Limb (tissue), 2 donors: ENCODE measurements at regions not wholly inside any gene's neighbourhood (a gene's known extent, or its start where the extent isn't known, plus 50 kb on each side); places are given as distances from the start of the nearest gene placed in this dataset.

Experiments used
- DNase-seq, 2 donors: peaks; one replicate each; pipeline ENCODE4 v3.0.0-alpha.2; 2016; ENCODE audit errors: extremely low spot score in 2 of 2

DNA sequence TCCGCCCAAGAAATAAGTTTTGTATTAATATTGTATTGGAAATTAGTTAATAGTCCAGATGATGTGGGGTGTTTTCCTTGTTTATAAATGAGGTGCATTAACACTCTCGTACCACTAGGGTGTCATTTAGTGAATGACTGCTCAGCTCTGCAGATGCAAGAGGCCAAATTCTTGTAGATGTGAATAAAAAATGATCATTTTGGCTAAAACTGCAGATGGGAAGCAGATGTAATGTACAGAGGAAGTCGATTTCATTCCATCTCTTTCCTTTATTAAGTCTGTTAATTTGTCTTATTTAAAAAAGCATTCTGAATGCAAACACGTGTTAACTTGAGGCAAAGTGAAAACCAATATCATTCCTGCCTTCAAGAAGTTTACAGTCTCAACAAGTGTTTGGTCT lies 108.1 kb downstream of the DHX15 start:
- peak in 1 of 2 donors; percentile 10 for DNase-seq

DNA sequence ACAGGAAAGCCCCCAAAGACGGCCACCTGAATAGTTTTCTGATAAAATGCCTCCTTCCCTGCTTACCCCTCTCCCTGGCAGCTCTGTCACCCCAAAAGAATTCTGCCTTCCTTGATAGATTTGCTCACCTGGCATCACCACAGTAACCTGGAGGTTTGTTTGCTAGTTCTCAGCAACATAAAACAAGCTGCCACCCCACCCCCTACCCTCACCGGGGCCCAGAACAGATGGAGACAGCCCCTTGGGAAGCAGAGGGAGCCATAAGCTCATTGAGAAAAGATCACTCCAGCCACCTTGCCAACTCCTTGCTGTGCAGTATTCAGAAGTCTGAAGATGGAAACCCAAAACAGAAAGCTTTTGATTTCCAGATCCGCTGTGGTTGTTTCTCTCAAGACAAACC lies 108.6 kb downstream of the DHX15 start:
- no peak for DNase-seq

DNA sequence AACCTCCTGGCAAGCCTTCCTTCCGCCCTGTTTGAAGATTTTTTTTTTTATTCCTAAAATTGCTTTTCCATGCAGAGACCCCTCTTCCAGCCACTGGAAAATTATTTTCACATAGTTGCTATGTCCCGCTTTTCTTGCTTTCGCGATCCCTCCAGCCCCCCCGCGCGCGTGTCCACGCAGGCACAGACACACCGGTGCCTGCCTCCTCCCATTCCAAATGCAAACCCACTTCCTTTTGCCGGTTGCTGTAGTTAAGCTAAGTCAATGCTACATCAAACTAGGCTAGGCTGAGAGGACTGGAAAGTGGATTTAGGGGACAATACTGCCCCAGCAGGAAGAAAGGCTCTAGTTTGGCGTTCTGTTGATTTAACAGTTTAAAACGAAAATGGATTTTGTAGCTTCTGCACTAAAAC lies 111.0 kb downstream of the DHX15 start:
- DNase-seq = peak in 1 of 2 donors; percentile 63

DNA sequence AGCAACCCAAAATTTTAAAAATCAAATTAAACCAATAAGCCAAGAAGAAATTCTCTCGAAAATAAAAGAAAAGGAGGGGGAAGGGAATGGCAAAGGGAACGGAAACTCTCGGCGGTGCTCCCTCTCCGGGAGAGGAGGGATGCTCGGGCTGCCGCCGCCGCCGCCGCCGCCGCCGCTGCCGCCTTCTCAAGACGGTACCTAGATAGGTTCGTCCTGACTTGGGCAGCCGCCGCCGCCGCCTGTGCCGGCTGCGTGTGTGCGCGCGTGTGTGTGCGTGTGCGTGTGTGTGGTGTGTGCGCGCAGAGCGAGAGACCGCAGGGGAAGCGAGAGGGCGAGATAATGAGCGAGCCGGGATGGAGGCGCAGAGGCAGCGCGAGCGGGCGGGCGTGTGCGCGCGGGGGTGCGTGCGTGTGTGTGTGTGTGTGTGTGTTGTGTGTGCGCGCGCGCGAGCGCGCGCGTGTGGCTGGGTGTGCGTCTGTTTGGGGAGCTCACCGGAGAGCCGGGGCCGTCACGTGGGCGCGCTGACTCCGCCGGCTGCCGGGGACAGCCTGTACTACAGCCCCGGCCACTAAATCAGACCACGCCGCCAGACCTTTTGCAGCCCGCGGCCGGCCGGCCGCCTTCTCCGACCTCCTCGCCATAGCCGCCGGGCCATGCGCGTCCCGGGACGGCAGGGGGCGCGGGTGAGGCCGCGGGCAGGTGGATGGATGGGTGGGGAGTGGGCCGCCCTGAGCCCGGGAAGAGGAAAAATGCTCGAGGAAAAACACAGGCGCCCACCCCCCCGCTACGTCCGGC lies 111.6 kb downstream of the DHX15 start:
- DNase-seq = peak; percentile 80 to 94

DNA sequence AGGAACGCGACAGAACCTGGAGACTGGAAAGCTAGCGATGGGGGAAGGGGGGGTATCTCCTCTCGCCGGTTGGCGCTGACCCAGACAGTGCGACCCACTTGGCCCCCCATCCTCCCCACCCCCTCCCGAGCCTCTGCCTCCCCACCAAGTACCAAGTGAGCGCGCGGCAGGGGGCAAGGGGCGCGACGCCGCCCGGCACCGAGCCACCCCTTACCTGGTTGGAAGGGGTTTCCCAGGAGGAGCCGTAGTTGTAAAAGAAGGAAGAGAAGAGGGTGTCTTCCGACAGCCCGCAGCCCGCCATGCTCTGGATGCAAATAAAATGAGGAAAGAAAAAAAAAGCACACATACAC lies 112.2 kb downstream of the DHX15 start:
- no peak for DNase-seq

DNA sequence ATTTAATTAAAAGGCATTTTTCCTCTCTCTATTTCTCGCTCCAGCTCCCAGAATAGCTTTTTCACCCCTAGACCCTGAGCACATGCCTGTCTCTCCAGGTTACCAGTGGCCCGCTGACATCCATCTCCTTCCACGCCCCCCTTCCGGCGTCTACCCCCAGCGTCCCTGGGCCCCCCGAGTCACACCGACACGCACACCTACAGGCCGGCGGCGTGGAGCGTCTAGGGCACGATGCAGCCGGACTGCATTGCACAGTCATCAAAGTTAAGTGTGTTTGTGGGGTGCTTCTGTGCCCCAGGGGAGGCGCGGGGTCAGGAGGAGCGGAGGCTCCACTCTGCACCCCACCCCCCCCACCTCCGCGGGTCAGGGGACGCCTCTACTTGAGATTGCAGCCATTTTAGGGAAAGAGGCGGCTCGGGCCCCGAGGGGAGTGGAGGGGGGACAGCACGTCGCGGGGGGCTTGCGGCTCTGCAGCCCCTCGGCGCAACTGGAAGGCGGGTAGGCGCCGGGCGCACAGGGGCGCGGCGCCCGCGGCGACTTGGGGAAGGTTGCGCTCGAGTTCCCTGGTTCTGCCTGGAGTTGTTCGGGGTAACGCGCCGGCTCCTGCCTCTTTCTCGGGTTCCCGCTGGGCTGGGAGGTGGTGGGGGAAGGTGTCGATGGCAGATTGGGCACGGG lies 112.7 kb downstream of the DHX15 start:
- peak in 1 of 2 donors; percentile 68 for DNase-seq

DNA sequence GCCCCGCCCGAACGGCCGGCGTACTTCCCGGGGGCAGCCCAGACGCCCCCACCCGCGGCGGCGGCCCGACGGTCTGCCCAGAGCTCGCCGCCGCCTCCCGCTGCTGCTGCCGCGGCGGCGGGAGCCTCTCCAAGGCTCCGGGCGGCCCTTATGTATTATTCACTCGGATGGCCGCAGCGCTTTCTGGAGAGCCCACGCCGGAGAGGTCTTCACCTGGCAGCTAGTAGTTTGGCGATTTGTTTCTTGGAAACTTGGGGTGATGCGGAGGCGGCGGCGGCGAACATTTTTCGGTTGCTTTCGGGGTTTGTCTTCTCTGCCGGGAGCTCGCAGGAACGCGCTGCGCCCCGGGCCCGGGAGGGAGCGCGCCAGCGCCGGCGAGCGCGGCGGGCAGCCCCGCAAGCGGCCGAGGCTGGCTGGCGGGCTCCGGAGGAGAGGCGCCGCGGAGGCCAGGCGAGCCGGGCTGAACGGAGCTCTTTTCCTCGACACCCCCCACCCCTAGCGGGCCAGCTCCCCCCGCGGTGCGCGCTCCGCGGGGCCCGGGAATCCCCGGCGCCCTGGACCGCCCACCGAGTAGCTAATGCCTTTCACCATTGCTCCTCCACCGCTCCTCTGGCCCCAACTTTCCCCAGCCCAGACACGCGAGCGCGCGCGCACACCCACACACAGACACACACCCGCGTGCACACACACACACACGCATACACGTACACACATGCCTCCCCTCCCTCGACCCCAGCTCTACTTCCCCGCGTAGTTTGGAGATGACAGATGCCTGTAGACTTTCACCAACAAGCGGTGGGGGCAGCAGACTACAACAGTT lies 113.5 kb downstream of the DHX15 start:
- DNase-seq = peak; percentile 65 to 81

DNA sequence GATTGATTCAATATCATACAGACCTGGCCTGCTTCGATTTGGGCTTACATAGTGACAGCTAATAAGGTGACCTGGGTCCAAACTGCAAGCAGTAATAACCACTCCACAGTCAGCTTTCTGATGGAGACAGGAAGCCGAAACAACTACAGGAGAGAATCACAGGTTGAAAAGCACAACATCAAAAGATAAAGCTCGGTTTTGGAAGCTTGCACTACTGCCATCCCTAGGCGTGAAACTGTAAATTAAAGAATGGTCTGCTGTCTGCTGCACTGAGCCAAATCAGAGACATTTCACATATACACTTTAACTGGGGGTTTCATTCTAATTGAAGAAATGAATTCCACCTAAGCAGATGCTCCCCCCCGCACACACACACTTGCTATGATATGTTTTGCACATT lies 116.3 kb downstream of the DHX15 start:
- no peak for DNase-seq

DNA sequence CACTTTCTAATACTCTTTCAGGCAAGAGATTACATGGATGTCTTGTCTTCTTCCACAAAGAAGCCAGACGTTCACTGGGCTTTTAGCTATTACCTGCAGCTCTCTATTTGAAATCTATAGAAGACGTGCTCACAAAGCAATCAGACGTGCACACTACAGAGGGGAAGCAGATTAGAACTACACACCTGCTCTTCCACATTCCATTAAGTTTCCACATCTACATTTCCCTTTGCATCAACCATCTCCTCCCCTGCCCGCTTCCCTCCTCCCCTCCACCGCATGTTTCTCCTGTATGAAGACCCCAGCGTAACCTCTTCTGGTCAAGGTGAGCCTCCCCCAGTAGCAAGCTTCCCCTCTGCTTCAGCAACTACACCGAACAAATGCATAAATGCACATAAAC lies 119.8 kb downstream of the DHX15 start:
- DNase-seq = no peak

DNA sequence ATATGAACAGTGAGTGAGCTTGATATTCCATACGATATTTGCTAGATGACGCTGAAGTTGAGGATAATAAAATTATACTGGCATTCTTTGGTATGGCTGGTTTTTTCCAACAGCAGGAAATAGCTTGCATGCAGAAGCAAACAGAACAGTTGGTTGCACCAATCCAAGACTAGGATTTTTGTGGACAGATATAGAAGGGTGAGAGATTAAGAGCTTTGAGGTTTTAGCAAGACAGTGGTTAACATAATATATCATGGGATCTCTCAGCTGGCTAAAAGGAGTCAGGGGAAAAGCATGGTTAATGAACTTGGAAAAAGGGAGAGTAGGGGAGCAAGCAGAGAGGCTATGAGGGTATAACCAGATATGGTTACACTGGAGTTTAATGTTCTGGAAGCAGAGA lies 127.9 kb downstream of the DHX15 start:
- DNase-seq = no peak

DNA sequence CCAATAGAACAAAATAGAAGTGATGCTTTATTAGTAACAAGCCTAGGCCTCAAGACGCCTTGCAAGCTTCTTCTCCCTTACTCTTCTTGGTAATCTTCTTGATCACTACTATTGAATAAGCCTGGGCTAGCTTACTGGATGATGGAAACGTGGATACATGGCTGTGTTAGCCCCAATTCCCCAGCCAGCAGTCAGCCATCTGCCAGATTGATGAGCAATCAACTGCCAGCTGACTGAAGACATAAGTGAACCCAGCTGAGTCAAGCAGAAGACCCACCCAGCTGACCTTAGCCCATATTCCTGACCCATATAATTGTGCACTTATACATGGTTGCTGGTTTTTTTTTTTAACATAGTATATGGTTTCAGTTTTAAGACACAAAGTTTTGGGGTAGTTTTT lies 130.4 kb downstream of the DHX15 start:
- DNase-seq = no peak

DNA sequence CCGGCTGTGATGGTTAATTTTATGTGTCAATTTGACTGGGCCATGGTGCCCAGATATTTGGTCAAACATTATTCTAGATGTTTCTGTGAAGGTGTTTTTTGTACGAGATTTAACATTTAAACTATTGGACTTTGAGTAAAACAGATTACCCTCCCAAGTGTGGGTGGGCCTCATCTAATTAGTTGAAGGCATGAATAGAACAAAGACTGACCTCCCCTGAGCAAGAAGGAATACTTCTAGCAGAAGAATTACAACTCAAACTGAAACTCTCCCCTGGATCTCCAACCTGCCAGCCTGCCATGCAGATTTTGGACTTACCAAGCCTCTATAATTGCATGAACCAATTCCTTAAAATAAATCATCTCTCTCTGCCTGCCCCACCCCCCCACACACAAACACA lies 132.5 kb downstream of the DHX15 start:
- no peak for DNase-seq

DNA sequence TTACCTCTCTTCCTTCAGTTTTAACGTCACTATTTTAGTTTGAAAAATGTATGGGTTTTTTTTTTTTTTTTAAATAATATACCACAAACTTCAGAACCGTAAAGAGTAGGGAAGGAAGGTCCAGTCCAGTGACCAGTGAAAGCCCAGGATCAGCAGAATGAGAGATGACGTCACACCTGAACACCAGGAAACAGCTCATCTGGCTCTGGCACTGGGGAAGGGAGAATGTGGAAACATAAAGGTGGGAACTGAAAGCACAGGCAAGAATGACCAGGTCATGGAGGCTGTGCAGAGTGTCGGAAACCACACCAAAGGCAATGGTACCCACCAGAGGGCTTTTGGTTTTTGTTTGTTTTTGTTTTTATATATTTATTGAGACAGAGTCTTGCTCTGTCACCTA lies 141.2 kb downstream of the DHX15 start:
- DNase-seq = no peak

DNA sequence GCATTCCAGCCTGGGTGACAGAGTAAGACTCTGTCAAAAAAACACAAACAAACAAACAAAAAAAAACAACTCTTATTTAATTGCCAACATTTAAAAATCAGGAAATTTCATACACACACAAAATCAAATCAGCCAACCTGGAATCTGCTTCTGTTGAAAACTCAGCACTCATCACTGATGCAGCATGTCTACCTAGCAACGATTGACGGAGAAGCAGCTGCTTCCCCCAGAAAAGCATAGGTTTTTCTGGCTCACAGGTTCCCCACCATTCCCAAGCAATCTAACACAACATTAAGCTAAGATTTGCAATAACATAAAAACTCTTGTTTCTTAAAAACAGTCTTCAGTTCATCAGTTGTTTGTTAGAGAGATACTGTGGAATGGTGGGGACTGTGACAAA lies 143.6 kb downstream of the DHX15 start:
- no peak for DNase-seq

DNA sequence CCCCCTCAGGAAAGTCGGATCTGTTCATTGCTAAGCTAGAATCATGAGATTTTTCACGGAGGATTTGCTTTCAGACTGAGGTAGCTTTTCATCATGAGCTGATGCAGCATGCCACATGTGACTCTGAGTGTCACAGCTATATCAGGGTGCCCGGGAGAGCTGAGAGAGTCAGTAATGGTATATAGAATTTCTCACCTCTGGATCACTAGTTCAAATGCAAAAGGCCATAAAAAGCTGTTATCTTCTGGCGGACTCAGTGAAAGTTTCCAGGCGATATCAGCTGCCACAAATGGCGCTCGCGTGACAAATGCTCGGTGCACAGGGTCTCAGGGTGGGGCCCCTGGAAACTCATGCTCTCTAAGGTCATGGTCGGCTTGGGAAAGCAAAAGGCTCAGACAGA lies 150.1 kb downstream of the DHX15 start:
- DNase-seq = peak in 1 of 2 donors; percentile 34

DNA sequence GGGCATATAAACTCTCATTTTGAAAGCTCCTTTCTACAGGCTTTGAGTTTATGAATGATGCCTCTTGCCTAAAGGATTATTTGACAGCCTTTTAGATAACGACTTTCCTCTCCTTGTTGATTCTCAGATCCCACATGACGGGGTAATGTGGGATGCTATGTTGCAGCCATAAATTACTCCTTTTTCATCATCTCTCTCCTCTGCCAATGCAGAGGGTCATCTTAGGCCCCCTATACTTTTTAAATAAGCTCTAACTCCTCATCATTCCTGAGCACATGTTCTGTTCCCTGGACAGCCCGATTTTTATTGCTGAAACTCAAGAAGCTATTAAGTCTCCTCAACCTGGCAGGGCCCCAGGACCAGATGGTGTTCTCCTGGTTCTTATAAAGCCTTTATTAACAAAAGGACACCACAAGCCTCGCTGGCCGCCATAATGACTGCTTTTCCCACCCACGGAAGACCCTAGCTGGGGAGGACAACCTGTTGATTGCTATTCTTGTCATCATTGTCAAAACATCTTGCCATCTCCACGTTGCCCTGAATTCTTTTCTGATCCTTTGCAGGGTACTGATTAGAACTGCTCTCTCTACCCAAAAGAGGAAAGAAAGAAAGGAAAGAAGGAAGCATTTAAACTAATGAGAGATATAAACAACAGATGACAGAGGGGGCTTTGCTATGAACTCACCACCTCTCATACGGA lies 150.7 kb downstream of the DHX15 start:
- peak; percentile 51 to 62 for DNase-seq

DNA sequence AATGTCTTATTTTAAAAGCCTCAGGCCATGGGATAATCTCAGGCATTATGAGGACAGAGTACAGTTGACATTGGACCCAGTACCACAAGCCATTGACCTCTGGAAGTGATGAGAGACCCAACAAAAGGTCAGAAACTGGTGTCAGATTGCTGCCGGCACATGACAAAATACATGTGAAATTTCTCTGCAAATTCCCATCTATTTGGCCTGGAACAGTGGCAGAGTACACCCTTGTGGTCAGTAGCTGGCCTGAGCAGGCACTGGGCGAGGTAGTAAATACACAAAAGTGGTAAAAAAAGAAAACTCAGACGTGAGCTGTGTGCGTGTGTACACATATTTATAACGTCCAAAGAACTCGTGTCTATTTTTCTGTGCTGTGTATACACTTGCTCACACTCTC lies 155.5 kb downstream of the DHX15 start:
- no peak for DNase-seq

DNA sequence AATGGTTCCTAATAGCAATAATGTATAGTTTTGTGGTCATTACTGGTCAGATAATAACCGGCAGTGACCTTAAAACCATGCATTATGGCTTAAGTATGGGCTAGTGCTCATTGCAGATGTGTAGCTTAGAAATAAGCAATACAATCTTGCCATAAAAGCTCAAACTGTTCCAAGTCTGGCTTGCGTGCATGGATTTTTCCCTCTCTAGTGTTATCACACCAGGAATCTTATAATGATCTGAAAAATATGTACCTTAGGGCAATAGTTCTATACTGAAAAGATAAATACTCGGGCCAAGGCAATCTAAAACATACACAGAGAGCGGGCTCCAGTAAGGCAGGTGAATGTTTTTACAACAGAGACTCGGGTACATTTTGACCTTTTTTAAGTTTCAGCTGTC lies 157.8 kb downstream of the DHX15 start:
- no peak for DNase-seq

DNA sequence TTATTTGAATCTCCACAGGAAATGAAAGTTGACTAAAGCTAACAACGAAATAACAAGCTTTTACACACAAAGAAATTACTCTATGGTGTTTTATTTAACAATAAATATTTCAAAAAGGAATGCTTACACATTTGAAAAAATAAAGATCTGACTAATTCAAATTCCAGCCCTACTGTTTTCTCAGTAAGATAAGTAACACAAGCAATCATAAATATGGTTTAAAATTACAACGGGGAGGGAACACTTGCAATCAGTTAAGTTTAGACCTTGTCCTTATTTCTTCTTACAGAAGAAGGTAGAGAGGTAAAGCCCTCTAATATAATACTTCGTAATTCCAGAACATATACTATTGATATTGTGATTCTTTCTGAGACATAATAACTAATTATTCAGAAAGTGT lies 158.5 kb downstream of the DHX15 start:
- no peak for DNase-seq

DNA sequence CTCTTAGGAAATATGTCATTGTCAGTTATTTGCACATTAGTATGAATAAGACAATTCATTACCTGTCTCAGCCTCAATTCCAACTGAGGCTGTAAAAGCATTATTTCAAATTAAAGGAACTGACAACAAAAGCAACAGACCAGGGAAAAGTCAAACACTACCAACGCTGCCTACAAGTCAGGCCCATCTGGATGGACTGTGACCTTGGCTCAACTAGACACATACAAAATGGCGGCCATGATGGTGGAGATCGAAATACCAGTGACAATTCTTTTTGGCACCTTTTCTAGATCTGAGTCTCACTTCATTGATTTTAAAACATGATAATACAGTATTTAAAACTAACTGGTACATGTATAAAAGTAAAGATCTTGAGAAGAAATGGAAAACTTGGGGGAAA lies 160.7 kb downstream of the DHX15 start:
- DNase-seq = no peak

DNA sequence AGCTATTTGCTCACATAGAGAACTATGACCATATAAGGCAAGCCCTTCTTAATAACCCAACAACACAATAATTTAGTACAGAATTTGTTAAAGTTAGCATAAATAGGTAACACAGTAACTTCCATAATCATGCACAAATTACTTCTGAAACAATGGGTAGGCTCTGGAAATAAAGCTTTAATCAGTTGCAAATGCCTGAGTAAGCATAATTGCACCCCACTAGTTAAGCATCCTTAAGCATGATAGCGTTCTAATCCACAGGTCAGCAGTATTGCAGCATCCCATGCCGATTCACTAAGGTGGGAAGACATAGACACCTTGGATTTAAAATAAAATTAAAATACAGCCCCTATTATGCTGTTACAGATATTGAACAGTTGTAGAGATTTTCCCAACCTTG lies 161.7 kb downstream of the DHX15 start:
- no peak for DNase-seq
